ENCODE measurements at regions not wholly inside any gene's neighbourhood (a gene's known extent, or its start where the extent isn't known, plus 50 kb on each side); places are given as distances from the start of the nearest gene placed in this dataset.

DNA sequence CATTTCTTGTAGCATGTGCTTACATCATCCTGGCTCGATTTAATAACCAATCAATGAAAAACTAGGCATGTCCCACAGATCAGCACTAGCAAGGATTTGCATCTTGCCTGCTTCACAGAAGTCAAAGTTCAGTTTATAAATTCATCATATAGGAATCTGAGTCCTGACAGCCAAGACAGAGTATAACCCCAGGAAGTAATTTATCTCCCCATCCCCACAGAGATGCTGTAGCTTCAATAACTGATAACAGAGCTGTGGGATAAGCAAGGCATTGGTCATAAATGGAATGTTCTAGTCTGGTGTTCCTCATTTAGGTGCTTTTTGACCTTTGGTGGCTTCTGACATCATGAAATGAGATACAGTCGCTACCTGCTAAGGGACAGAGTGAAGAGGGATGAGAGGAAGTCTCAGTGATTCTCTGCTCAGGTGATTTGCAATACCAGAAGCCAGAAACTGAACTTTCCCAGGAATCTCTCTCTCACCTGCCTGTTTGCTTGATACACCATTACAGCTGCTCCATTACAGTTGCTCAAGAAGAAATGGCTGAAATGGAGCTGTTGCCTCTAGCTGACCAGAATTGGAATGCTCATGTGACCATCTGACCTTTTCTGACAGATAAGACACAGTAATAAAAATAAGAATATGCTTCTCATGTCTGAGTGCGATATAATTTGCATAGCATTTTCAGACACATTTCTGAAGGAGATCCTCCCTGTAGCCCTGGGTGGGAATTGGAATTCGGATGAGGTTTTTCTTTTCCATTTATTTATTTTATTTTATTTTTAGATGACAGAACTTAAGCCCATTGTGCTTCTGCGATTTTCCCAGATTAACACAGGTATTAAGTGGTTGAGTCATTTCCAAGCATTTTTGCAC, 217.1 kb upstream of the KCNMB2 start:
- TF ChIP-seq CTCF (conservative IDR thresholded peaks at IDR 0.05; ENCODE audit: control insufficient read depth, insufficient read depth, low read depth, low read length), result no peak
- no peak overlapping the region for H3K4me3 ChIP-seq (ENCODE audit: control insufficient read depth, low read depth, low read length)
- no peak for DNase-seq (ENCODE audit: low read depth)

DNA sequence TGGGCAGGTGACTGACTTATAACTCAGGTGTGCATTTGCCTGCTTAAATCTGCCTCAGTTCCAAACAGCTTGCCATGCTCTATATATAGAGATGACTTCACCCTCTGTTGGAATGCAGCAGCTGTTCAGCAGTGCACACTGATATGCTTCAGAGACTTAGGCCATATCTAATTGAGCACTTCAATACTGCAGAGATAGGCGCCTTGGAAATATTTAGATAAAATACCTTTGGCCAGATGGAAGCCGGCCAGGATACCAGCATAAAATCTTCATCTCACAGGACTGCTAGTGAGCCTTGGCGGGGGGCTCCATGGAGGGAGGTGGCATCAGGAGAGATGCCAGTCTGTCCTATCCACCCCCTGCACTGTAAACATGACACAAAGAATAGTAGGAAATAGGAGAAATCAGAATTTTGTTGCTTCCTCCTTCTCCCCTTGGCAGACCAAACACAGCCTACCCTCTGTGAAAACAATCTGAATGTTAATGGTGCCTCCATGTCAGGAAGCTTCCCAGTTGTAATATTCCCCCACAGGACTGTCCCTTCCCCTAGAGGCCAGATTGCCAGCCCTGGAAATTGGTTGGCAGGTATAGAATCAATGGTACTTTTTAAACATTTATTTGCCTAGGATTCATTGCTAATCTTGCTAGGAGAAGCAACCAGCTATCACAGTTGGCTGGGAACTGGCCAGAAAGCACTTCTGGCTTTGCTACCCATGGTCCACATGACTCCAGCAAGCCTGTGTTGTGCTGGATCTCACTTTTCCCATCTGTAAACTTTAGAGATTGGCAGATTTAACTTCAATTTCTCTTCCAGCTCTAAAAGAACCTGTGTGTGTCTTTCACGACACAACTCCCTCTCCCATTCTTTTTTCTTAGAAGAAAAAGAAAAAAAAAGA, 215.5 kb upstream of the KCNMB2 start:
- no peak for TF ChIP-seq CTCF (conservative IDR thresholded peaks at IDR 0.05; ENCODE audit: control insufficient read depth, insufficient read depth, low read depth, low read length)
- DNase-seq (ENCODE audit: low read depth), result peak; percentile 45
- H3K4me3 ChIP-seq (ENCODE audit: control insufficient read depth, low read depth, low read length), result no peak overlapping the region

DNA sequence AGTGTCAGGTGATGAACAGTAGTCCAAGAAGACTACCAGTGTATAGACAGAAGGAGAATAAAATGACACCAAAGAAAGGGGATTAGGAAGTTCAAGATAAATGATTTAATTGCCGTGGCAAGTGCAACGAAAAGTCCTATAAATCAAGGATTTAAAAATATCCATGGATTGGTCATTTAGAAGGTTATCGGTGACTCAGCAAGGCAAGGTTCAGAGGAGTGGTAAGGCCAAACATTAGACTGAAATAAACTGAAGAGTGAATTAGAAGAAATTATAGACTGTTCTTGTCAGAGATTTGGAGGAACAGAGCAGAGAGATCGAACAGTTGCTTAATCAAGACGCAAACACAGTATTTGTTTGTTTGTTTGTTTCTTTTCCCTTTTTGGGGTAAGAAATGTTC, 211.9 kb upstream of the KCNMB2 start:
- DNase-seq (ENCODE audit: low read depth), result no peak
- no peak for TF ChIP-seq CTCF (conservative IDR thresholded peaks at IDR 0.05; ENCODE audit: control insufficient read depth, insufficient read depth, low read depth, low read length)
- H3K4me3 ChIP-seq (ENCODE audit: control insufficient read depth, low read depth, low read length), result no peak overlapping the region

DNA sequence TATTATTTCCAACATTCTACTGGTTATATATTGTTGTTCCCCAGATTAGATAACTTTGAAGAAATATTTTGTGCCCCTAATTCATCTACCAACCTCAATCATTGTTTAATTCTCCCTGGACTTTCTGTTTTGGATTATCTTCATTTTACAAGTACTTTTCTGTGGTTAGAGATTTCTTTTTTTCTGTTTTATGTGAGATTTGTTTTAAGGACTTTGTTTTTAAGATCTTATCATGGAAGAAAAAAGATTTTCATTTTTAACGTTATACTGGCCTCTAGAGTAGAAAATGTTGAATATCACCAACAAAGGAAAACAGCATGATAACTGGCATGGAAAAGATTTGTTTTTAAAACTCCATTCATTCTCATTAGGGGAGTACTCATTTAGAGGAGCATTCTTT, 210.9 kb upstream of the KCNMB2 start:
- no peak overlapping the region for H3K4me3 ChIP-seq (ENCODE audit: control insufficient read depth, low read depth, low read length)
- TF ChIP-seq CTCF (conservative IDR thresholded peaks at IDR 0.05; ENCODE audit: control insufficient read depth, insufficient read depth, low read depth, low read length), result peak; percentile 47
- DNase-seq (ENCODE audit: low read depth), result peak; percentile 65

GRCh38 chr3:178329936-178330335, 206.3 kb upstream of the KCNMB2 start:
- DNase-seq (ENCODE audit: low read depth), result no peak
- no peak overlapping the region for H3K4me3 ChIP-seq (ENCODE audit: control insufficient read depth, low read depth, low read length)
- TF ChIP-seq CTCF (conservative IDR thresholded peaks at IDR 0.05; ENCODE audit: control insufficient read depth, insufficient read depth, low read depth, low read length), result no peak

- DNase-seq (ENCODE audit: low read depth), result no peak
- no peak for TF ChIP-seq CTCF (conservative IDR thresholded peaks at IDR 0.05; ENCODE audit: control insufficient read depth, insufficient read depth, low read depth, low read length)
Measured at GRCh38 chr3:178334239-178334638, 202.0 kb upstream of the KCNMB2 start.

More at GRCh38 chr3:178334239-178334638, 202.0 kb upstream of the KCNMB2 start:
- no peak overlapping the region for H3K4me3 ChIP-seq (ENCODE audit: control insufficient read depth, low read depth, low read length)
